ENCODE measurements at regions not wholly inside any gene's neighbourhood (a gene's known extent, or its start where the extent isn't known, plus 50 kb on each side); places are given as distances from the start of the nearest gene placed in this dataset.

- no peak for DNase-seq
These were observed 333.1 kb upstream of the RAG2 start for GRCh38 chr11:36931139-36931538.

DNA sequence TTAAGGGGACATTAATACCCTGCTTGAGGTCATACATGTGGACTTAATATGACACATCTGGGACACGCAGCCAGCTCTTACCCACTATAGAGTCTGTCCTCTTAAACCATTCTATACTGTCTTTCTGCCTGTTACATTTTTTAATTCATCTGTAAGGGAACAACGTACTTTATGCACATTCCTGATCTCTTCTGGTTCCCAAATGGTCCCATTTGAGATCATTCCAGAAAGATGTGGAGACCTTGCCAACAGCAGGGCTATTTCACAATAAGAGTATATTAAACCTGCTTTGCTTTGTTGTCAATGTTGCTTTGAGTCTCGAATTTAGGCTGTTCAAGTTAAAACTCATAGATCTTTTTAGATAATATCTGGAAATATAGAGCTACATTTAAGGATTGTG is 332.2 kb upstream of the RAG2 start:
- DNase-seq, result no peak

DNA sequence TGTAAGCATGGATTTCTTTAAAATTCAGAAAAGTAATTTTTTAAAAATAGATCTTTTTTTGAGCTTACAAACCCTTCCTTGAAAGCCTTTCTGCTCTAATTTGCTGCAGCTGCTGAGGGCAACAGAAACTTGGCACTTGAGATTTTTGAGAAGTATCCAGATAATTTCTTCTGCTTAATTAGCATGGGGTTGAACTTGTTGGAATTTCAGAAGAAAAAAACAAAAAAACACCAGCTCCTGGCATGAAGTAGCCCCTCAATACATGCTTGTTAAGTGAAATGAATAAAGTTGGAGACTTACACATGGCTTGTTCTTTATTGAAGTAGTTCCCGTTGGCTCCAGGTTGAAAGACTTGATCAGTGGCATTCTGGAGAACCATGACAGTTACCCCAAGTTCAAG is 331.4 kb upstream of the RAG2 start:
- DNase-seq, result no peak

- DNase-seq, result no peak
These were observed 330.6 kb upstream of the RAG2 start for GRCh38 chr11:36928621-36929020.

GRCh38 chr11:36899800-36900199 is 301.8 kb upstream of the RAG2 start:
- no peak for DNase-seq

- DNase-seq, result no peak
These were observed 292.8 kb upstream of the RAG2 start for GRCh38 chr11:36890841-36891240.

DNA sequence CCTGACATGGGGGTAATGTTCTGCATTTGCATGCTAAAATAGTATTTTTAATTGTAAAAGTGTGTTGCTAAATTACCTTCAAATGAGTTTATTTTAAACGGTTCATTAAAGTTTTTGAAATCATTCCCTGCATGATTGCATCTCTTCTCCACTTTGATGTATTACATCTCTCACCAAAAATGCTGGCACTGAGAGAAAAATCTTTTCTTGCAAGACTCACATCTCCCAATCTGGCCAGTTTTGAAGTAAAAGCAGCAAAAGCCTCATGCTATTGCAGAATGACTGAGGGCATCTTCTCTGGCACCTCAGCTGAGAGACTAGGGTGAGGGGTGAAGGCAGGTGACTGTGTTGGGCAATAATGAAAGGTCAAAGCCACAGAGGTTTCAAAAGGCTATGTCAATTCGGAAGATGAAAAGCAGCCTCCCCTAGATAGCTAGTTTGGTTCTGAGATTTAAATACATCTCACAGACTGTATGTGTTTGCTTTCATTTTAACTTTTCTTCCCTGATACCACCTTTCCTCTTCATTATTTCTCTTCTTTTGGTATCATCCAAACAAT is 292.2 kb upstream of the RAG2 start:
- DNase-seq, result no peak

DNA sequence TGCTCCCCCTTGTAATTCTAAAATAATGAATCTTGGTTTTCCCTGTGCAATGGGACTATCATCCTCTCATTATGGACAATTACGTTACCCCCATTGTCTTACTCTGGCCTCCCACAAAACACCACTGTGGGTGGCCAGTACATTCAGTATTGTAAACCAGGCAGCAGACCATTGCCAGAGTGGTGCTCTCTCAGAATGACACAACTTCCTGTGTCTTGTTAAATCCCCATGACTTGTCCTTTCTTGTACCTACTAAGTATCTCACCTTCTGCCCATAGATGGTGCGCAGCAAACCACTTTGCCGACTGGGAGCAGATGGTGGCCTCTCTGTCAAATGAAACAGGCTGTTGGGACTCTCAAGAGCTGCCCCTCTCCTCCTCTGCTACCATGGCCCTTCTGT is 287.1 kb upstream of the RAG2 start:
- DNase-seq, result no peak

GRCh38 chr11:36878737-36879136 is 280.7 kb upstream of the RAG2 start:
- DNase-seq, result no peak

- DNase-seq, result no peak
These were observed 279.1 kb upstream of the RAG2 start for GRCh38 chr11:36877149-36877548.

DNA sequence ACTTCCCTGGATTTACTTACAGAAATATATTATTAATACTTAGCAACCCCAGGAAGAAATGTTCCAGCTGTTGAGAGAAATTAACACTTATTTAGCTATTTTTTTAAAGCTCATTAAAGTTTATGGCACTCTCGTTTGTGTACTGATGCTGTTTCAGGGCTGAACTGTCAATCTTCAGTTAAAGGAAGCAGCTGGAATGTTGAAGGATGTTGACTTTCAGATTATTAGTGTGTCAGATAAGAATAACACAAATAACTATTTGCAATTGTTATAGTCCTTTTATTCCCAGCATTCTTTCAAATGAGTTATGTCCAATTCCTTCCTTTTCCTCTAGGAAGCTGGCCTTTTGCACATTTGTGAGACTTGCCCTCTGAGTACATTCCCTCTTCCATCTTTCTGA is 278.2 kb upstream of the RAG2 start:
- no peak for DNase-seq

GRCh38 chr11:36874291-36874690 is 276.3 kb upstream of the RAG2 start:
- no peak for DNase-seq

GRCh38 chr11:36870361-36870760 is 272.3 kb upstream of the RAG2 start:
- no peak for DNase-seq

- no peak for DNase-seq
These were observed 270.3 kb upstream of the RAG2 start for GRCh38 chr11:36868380-36868779.

DNA sequence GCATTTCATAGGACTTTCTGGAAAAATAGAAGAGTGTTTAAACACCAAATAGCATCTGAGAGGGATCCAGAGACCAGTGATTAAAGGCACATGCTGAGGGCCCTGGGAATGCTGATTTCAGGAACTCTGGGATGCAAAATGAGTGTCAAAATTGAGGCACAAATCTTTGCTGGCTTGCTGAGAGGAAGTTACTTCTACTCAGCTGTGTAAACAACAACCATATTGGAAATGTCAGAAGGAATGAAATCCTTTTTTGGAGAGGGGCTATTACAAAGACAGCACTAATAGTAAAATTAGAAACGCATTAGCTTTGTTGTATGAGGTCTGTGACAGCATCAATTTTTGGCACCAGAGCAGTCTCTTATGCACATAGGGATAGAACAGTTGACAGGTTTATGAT is 267.8 kb upstream of the RAG2 start:
- DNase-seq, result no peak

DNA sequence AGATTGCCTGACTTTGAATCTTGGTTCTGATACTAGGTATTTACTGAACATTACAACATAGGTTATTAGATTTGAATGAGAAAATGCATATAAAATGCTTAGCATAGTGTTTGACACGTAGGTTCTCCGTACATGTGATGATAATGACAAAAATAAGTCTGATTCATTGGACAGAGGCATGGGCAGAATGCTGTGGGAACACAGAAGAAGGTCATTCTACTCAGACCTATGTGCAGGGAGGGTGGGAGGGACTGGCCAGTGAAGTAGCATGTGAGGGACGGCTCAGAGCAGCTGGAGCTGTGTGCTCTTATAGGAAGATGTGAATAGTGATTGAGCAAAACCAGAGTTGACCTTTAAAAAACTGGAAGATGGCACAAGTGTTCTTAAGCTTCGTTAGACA is 256.8 kb upstream of the RAG2 start:
- DNase-seq, result no peak

- DNase-seq, result no peak
These were observed 250.6 kb upstream of the RAG2 start for GRCh38 chr11:36848660-36849059.

- DNase-seq, result no peak
These were observed 242.3 kb upstream of the RAG2 start for GRCh38 chr11:36840378-36840777.

DNA sequence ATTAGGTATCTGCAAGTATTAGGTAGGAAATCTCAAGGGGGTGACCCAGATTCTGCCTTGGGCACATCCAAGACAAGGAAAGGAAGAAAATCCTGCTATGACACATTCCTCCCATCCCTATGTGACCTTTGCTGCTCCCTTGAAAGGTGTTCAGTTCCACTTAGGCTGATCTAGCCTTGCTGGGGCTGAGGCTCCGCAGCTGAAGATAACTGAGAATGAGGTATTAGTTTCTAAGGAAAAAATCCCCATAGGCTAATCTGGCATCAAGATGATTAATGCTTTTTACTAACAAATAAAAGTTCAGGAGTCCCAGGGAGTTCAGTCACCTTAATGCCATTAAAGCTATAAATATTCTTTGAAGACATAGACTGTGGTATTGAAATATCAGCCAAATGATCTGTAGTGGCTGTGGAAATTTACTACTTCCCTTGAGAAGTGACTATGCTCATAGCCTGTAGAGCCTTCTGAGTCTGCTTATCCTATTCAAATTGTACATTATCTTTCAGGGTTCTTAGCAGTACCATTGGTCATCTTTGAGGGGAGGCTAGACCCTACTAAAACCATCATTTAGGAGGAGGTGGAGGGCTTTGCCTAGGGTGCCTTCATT is 239.9 kb upstream of the RAG2 start:
- DNase-seq, result no peak

DNA sequence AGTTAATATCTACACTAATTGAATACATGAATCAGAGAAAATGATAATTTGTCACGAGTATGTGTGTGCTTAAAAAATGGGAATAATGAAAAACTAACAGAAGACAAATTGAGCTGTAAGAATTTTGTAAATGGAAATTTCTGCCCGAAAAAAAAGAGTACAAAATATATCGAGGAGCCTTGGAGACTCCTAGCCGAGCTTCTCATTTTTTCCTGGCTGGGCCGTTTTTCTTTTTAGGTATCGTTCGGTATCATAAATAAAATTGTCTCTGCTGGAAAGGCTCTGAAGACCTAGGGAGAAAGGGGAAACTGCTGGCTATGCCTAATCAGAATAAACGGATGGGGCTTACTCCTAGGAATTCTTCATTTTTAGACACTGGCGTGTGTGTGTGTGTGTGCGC is 227.2 kb upstream of the RAG2 start:
- DNase-seq, result no peak

GRCh38 chr11:36824349-36824748 is 226.3 kb upstream of the RAG2 start:
- DNase-seq, result no peak

DNA sequence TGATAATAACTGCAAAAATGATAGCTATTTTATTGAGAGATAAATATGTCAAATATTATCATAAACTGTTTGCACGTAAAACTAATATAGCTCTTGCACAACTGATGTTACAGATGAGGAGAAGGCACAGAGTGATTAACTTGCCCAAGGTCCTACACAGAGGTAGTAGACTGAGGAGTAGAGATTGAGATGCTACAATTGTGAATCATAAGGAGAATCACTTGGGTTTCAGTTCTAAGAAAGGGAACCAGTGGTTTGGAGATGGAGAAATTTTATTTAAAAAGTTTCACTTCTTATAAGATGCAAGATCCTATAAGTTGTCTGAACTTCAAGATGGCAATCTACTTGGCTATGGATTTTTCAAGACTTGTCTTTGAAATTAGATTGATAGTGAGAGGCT is 224.8 kb upstream of the RAG2 start:
- DNase-seq, result no peak

DNA sequence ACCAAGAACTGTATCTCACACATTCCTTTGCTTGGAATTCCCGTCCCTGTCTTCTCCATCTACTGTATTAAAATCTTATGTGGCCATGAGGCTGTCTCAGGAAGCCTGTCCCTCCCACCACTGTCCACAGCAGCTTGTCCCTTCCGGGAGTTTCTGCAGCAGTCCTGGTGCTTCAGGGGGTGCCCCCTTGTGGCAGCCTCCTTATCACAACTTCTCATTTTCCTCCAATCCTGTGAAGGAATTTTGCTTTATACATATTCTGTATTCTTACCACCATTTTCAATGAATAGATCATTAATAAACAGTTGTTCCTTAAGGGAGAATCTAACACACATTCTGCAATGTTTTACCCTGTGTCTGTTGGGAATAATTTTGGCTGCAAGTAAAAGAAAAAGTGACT is 220.4 kb upstream of the RAG2 start:
- no peak for DNase-seq

DNA sequence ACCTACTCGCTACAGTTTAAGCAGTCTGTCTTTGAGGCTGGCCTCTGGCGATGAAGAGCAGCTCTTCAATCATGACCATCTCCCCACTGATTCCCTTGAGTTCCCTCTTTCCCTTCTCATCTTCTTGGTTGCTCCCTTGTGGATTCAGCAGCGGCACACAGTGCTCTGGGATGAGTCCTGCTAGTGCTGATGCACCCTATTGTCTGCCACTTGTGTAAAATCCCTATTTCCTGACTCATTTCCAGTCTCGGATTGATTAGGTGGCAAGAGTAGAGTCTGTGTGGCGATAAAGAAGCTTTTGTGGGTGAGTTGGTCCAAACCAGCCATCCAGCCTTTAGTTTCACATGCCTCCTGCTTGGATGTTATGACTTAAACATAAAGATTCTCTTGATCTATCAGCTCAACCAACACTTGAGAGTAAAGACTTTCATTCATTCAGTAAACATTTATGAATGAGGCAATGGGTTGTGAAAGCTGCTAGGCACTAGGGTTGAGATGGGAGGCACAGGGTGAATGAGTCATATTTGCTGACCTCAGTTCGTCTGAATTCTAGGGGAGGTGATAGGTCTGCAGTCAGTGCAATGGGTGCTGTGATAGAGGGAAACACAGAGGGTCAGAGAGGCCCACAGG is 219.4 kb upstream of the RAG2 start:
- no peak for DNase-seq

- DNase-seq, result no peak
These were observed 211.3 kb upstream of the RAG2 start for GRCh38 chr11:36809303-36809702.
